Immature natural killer cell (primary cell): ENCODE measurements at regions not wholly inside any gene's neighbourhood (a gene's known extent, or its start where the extent isn't known, plus 50 kb on each side); places are given as distances from the start of the nearest gene placed in this dataset.

ENCODE experiments used
- DNase-seq, 3 donors: peaks; one replicate each; pipeline ENCODE4 v3.0.0; 2022; ENCODE audit warnings: mixed read lengths in 1 of 3
- H3K27ac Mint-ChIP-seq, 6 donors: one replicate each; pipeline ENCODE4 v1.8.0; 2020; ENCODE audit warnings: mixed read lengths in 6 of 6, mild to moderate bottlenecking in 5 of 6, inconsistent platforms in 4 of 6, moderate library complexity in 3 of 6
- H3K27me3 Mint-ChIP-seq, 3 donors: one replicate each; pipeline ENCODE4 v1.8.0; 2020 to 2021; ENCODE audit warnings: low read depth in 3 of 3, mild to moderate bottlenecking in 3 of 3, mixed read lengths in 3 of 3, moderate library complexity in 3 of 3, inconsistent platforms in 1 of 3
- H3K36me3 Mint-ChIP-seq, 3 donors: one replicate each; pipeline ENCODE4 v1.8.0; 2020; ENCODE audit warnings: mixed read lengths in 3 of 3, inconsistent platforms in 2 of 3, mild to moderate bottlenecking in 2 of 3
- H3K4me1 Mint-ChIP-seq, 2 donors: one replicate each; pipeline ENCODE4 v1.8.0; 2020; ENCODE audit warnings: inconsistent platforms in 2 of 2, mild to moderate bottlenecking in 2 of 2, mixed read lengths in 2 of 2, moderate library complexity in 1 of 2
- H3K4me3 Mint-ChIP-seq, 5 donors: one replicate each; pipeline ENCODE4 v1.8.0; 2020; ENCODE audit warnings: mild to moderate bottlenecking in 5 of 5, mixed read lengths in 5 of 5, inconsistent platforms in 3 of 5, moderate library complexity in 3 of 5
- H3K9me3 Mint-ChIP-seq, 6 donors: one replicate each; pipeline ENCODE4 v1.8.0; 2020; ENCODE audit warnings: mild to moderate bottlenecking in 6 of 6, mixed read lengths in 6 of 6, inconsistent platforms in 4 of 6, moderate library complexity in 3 of 6

GRCh38 chr18:40987581-40987980 lies 967.5 kb upstream of the PIK3C3 start:
- no peak overlapping the region for H3K4me3 Mint-ChIP-seq
- no peak overlapping the region for H3K27ac Mint-ChIP-seq
- H3K9me3 Mint-ChIP-seq, result peaks cover 6 to 40% (median 18%) of the 10 kb centered on the region in 6 donors
- peaks cover 0 to 2% (median 0%) of the 10 kb centered on the region in 3 donors for H3K27me3 Mint-ChIP-seq
- no peaks in the 10 kb centered on the region for H3K4me1 Mint-ChIP-seq
- no peaks in the 10 kb centered on the region for H3K36me3 Mint-ChIP-seq
- DNase-seq, result no peak

GRCh38 chr18:40985436-40985835 lies 969.6 kb upstream of the PIK3C3 start:
- peaks cover 0 to 2% (median 0%) of the 10 kb centered on the region in 3 donors for H3K27me3 Mint-ChIP-seq
- no peak for DNase-seq
- H3K4me3 Mint-ChIP-seq, result no peak overlapping the region
- H3K9me3 Mint-ChIP-seq, result peaks cover 4 to 40% (median 14%) of the 10 kb centered on the region in 6 donors
- no peaks in the 10 kb centered on the region for H3K4me1 Mint-ChIP-seq
- H3K27ac Mint-ChIP-seq, result no peak overlapping the region
- H3K36me3 Mint-ChIP-seq, result no peaks in the 10 kb centered on the region

GRCh38 chr18:40984856-40985255 lies 970.2 kb upstream of the PIK3C3 start:
- H3K27me3 Mint-ChIP-seq, result peaks cover 0 to 2% (median 0%) of the 10 kb centered on the region in 3 donors
- no peak overlapping the region for H3K27ac Mint-ChIP-seq
- no peak overlapping the region for H3K4me3 Mint-ChIP-seq
- DNase-seq, result no peak
- H3K36me3 Mint-ChIP-seq, result no peaks in the 10 kb centered on the region
- no peaks in the 10 kb centered on the region for H3K4me1 Mint-ChIP-seq
- H3K9me3 Mint-ChIP-seq, result peaks cover 3 to 40% (median 10%) of the 10 kb centered on the region in 6 donors

- no peak overlapping the region for H3K27ac Mint-ChIP-seq
- H3K9me3 Mint-ChIP-seq, result peaks cover 3 to 40% (median 10%) of the 10 kb centered on the region in 6 donors
- no peak for DNase-seq
- H3K27me3 Mint-ChIP-seq, result peaks cover 0 to 2% (median 0%) of the 10 kb centered on the region in 3 donors
- no peaks in the 10 kb centered on the region for H3K4me1 Mint-ChIP-seq
- H3K36me3 Mint-ChIP-seq, result no peaks in the 10 kb centered on the region
- H3K4me3 Mint-ChIP-seq, result no peak overlapping the region
Observed at GRCh38 chr18:40983835-40984234, 971.2 kb upstream of the PIK3C3 start.

- no peak overlapping the region for H3K27ac Mint-ChIP-seq
Observed at GRCh38 chr18:40980171-40980570, 974.9 kb upstream of the PIK3C3 start.

GRCh38 chr18:40976050-40976449 lies 979.0 kb upstream of the PIK3C3 start:
- DNase-seq, result no peak
- Mint-ChIP-seq H3K27ac (no peak overlapping the region), H3K4me3 (no peak overlapping the region), H3K36me3 (no peaks in the 10 kb centered on the region), H3K27me3 (no peaks in the 10 kb centered on the region), H3K4me1 (no peaks in the 10 kb centered on the region), H3K9me3 (peaks cover 3 to 50% (median 24%) of the 10 kb centered on the region in 6 donors)

More at GRCh38 chr18:40980171-40980570, 974.9 kb upstream of the PIK3C3 start:
- Mint-ChIP-seq H3K4me3 (no peak overlapping the region), H3K4me1 (no peaks in the 10 kb centered on the region), H3K36me3 (no peaks in the 10 kb centered on the region), H3K27me3 (no peaks in the 10 kb centered on the region), H3K9me3 (peaks cover 0 to 47% (median 11%) of the 10 kb centered on the region in 6 donors)
- DNase-seq, result no peak

GRCh38 chr18:40974448-40974847 lies 980.6 kb upstream of the PIK3C3 start:
- Mint-ChIP-seq H3K9me3 (peaks cover 3 to 55% (median 23%) of the 10 kb centered on the region in 6 donors), H3K4me3 (no peak overlapping the region), H3K27me3 (no peaks in the 10 kb centered on the region), H3K4me1 (no peaks in the 10 kb centered on the region), H3K27ac (no peak overlapping the region), H3K36me3 (no peaks in the 10 kb centered on the region)
- DNase-seq, result no peak

GRCh38 chr18:40962784-40963183 lies 992.2 kb upstream of the PIK3C3 start:
- Mint-ChIP-seq H3K4me1 (no peaks in the 10 kb centered on the region), H3K27me3 (no peaks in the 10 kb centered on the region), H3K9me3 (peaks cover 11 to 48% (median 23%) of the 10 kb centered on the region in 6 donors), H3K27ac (no peak overlapping the region), H3K4me3 (no peak overlapping the region), H3K36me3 (no peaks in the 10 kb centered on the region)
- DNase-seq, result no peak

- no peak for DNase-seq
- no peaks in the 10 kb centered on the region for H3K36me3 Mint-ChIP-seq
- H3K4me1 Mint-ChIP-seq, result no peaks in the 10 kb centered on the region
- H3K4me3 Mint-ChIP-seq, result no peak overlapping the region
- peaks cover 0 to 2% (median 0%) of the 10 kb centered on the region in 3 donors for H3K27me3 Mint-ChIP-seq
- H3K9me3 Mint-ChIP-seq, result peaks cover 3 to 69% (median 24%) of the 10 kb centered on the region in 6 donors
- no peak overlapping the region for H3K27ac Mint-ChIP-seq
Observed at GRCh38 chr18:40957533-40958070, 997.4 kb upstream of the PIK3C3 start.

GRCh38 chr18:40956213-40956612 lies 998.8 kb upstream of the PIK3C3 start:
- no peak overlapping the region for H3K27ac Mint-ChIP-seq
- peaks cover 3 to 66% (median 25%) of the 10 kb centered on the region in 6 donors for H3K9me3 Mint-ChIP-seq
- no peaks in the 10 kb centered on the region for H3K36me3 Mint-ChIP-seq
- no peak overlapping the region for H3K4me3 Mint-ChIP-seq
- H3K27me3 Mint-ChIP-seq, result peaks cover 0 to 3% (median 0%) of the 10 kb centered on the region in 3 donors
- H3K4me1 Mint-ChIP-seq, result no peaks in the 10 kb centered on the region
- DNase-seq, result no peak

GRCh38 chr18:40955351-40955750 lies 999.7 kb upstream of the PIK3C3 start:
- Mint-ChIP-seq H3K27me3 (peaks cover 0 to 3% (median 0%) of the 10 kb centered on the region in 3 donors), H3K36me3 (no peaks in the 10 kb centered on the region), H3K27ac (no peak overlapping the region), H3K4me1 (no peaks in the 10 kb centered on the region), H3K4me3 (no peak overlapping the region), H3K9me3 (peaks cover 3 to 73% (median 28%) of the 10 kb centered on the region in 6 donors)
- no peak for DNase-seq

- Mint-ChIP-seq H3K4me3 (no peak overlapping the region), H3K36me3 (no peaks in the 10 kb centered on the region), H3K27me3 (peaks cover 0 to 2% (median 0%) of the 10 kb centered on the region in 3 donors), H3K9me3 (peaks cover 3 to 65% (median 27%) of the 10 kb centered on the region in 6 donors), H3K4me1 (no peaks in the 10 kb centered on the region), H3K27ac (no peak overlapping the region)
- DNase-seq, result no peak
Observed at GRCh38 chr18:40949114-40949950, 1005.7 kb upstream of the PIK3C3 start.

GRCh38 chr18:40944576-40944975 lies 1010.5 kb upstream of the PIK3C3 start:
- H3K27ac Mint-ChIP-seq, result no peak overlapping the region
- peaks cover 2 to 58% (median 19%) of the 10 kb centered on the region in 6 donors for H3K9me3 Mint-ChIP-seq
- H3K36me3 Mint-ChIP-seq, result no peaks in the 10 kb centered on the region
- no peak overlapping the region for H3K4me3 Mint-ChIP-seq
- H3K4me1 Mint-ChIP-seq, result no peaks in the 10 kb centered on the region
- H3K27me3 Mint-ChIP-seq, result no peaks in the 10 kb centered on the region
- DNase-seq, result no peak
